ENCODE measurements at regions not wholly inside any gene's neighbourhood (a gene's known extent, or its start where the extent isn't known, plus 50 kb on each side); places are given as distances from the start of the nearest gene placed in this dataset.

- no peak for TF ChIP-seq MAZ (IDR thresholded peaks at IDR 0.05; ENCODE audit: borderline replicate concordance, low read depth, low read length)
- no peak for TF ChIP-seq CTCF (conservative IDR thresholded peaks at IDR 0.05; ENCODE audit: low read depth, low read length)
- TF ChIP-seq MXI1 (IDR thresholded peaks at IDR 0.05; ENCODE audit: borderline replicate concordance, low read depth, low read length), result no peak
- no peak for TF ChIP-seq MAFK (IDR thresholded peaks at IDR 0.05; ENCODE audit: low read depth, low read length)
- no peak for TF ChIP-seq POLR2A (IDR thresholded peaks at IDR 0.05; ENCODE audit: low read depth, low read length)
- TF ChIP-seq RCOR1 (IDR thresholded peaks at IDR 0.05; ENCODE audit: insufficient replicate concordance, low read length), result no peak
- TF ChIP-seq CHD1 (IDR thresholded peaks at IDR 0.05; ENCODE audit: low read depth, low read length), result no peak
- TF ChIP-seq CEBPB (IDR thresholded peaks at IDR 0.05; ENCODE audit: low read depth, low read length), result no peak
- no peak for TF ChIP-seq ELK1 (IDR thresholded peaks at IDR 0.05; ENCODE audit: borderline replicate concordance, low read depth, low read length)
Observed at GRCh38 chr20:24862186-24862585, 86.9 kb upstream of the CST7 start.
